Bronchial epithelial cell (primary cell): ENCODE measurements at regions not wholly inside any gene's neighbourhood (a gene's known extent, or its start where the extent isn't known, plus 50 kb on each side); places are given as distances from the start of the nearest gene placed in this dataset.
"Not testable (repeated sequence)": the region's sequence is repeated elsewhere in the genome, so short reads cannot be mapped to it uniquely, and the experiment has no call there.

ENCODE experiments used
- DNase-seq: peaks from one replicate; pipeline ENCODE4 v3.0.0-alpha.2; 2010; ENCODE audit warnings: low read depth
- FAIRE-seq: peaks from 2 replicates; lab custom pipeline; 2011; peaks lifted over from hg19 to GRCh38; lab: Jason Lieb, UNC
- H3K27me3 ChIP-seq: 2 replicates; pipeline ENCODE4 v1.5.1; 2011; ENCODE audit warnings: low read length; ENCODE audit not compliant: control insufficient read depth, insufficient read depth
- H3K36me3 ChIP-seq: 2 replicates; pipeline ENCODE4 v1.5.1; 2011; ENCODE audit warnings: low read length; ENCODE audit not compliant: control insufficient read depth, insufficient read depth
- H3K4me3 ChIP-seq: 2 replicates; pipeline ENCODE4 v1.5.1; 2011; ENCODE audit warnings: mild to moderate bottlenecking, low read depth, low read length, control low read depth

DNA sequence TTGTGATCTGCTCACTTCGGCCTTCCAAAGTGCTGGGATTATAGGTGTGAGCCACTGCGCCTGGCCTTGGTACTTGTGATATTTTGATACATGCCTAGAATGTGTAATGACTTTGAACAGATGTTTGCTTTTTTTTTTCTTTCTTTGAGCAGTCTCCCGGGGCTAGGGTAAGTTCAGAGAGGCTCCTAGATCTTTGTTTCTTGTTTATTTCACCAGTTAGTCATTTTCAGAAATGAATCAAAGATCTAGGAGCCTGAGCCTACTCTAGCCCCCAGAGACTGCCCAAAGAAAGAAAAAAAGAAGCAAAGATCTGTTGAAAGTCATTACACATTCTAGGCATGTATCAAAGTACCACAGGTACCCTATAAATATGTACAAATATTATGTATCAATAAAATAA lies 66.3 kb downstream of the NPIPB11 start:
- not testable (repeated sequence) for H3K36me3 ChIP-seq, FAIRE-seq, H3K27me3 ChIP-seq, H3K4me3 ChIP-seq, DNase-seq

DNA sequence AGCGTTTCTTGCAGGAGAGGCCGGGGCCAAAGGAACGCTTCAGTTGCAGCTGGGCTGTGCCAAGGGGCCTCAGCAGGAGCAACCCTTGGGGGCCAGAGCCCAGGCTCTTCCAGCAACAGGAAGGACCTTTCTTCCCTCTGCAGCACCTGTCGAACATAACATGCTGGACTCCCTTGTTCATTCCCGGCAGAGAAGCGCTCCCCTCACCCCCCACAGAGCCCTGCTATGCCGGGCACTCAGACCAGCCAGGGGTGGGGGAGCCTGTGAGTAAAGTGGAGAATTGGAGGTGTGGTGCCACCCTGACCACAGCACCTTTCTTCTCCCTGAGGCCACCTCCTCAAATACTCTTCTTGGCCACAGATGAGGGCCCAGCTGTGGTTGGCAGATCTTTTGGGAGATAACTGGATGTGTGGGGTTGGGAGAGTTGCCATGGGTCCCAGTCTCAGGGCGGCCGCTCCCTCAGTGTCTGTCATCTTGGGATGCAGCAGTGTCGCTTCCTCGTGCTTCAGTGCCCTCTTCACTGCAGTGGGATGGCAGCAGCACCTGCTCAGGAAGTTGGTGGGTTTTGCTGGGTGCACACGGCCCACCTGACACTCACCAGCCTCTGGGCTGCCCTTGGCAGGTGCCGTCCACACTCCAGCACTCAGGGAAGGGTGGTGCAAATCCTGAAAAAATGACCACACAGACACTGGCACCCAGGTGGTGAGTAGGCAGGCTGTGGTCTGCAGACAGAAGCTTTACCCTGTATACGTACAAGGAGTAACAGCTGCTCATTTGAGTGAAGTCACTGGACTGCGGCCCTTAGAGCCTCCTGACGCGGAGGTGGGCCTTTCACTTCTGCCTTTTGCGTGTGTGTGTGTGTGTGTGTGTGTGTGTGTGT lies 67.5 kb downstream of the NPIPB11 start:
- not testable (repeated sequence) for H3K4me3 ChIP-seq, FAIRE-seq, H3K36me3 ChIP-seq, DNase-seq, H3K27me3 ChIP-seq

DNA sequence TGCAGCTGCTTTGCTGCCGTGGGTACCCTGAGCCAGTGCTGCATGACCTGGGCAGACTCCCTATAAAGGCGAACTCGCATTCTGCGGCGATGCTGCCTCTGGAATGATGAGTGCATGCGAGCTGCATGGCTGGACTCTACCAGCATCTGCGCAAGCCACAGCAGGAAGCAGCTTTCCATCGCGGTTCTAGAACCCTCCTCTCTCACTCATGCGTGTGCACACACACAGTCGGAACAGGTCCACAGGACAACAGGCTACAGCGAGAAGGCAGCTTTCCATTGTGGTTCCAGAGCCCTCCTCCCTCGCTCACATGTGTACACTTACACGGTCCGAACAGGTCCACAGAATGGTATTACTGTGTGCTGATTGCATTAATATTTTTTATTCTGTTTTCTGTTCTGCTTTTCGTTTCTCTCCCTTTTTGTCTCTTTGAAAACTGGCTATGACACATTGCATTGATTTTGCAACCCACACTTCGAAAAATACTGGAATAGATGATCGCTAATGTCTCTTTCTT lies 69.1 kb downstream of the NPIPB11 start:
- H3K4me3 ChIP-seq, H3K27me3 ChIP-seq, H3K36me3 ChIP-seq, FAIRE-seq, DNase-seq: not testable (repeated sequence)

DNA sequence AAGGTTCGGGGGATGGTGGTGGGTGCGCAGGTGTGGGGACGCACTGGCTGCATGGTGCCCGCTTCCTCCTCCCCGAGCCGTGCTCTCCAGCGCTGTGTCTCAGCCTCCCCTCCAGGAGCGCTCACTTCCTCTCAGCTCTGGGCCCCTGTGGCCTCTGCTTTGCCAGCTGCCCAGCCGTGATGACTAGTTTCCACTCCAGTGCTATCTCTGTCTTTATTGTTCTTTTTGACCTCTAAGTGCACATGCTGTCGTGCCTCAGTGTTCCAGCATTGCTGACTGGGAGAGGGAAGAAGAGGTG lies 71.0 kb downstream of the NPIPB11 start:
- not testable (repeated sequence) for H3K36me3 ChIP-seq, FAIRE-seq, DNase-seq, H3K4me3 ChIP-seq, H3K27me3 ChIP-seq

DNA sequence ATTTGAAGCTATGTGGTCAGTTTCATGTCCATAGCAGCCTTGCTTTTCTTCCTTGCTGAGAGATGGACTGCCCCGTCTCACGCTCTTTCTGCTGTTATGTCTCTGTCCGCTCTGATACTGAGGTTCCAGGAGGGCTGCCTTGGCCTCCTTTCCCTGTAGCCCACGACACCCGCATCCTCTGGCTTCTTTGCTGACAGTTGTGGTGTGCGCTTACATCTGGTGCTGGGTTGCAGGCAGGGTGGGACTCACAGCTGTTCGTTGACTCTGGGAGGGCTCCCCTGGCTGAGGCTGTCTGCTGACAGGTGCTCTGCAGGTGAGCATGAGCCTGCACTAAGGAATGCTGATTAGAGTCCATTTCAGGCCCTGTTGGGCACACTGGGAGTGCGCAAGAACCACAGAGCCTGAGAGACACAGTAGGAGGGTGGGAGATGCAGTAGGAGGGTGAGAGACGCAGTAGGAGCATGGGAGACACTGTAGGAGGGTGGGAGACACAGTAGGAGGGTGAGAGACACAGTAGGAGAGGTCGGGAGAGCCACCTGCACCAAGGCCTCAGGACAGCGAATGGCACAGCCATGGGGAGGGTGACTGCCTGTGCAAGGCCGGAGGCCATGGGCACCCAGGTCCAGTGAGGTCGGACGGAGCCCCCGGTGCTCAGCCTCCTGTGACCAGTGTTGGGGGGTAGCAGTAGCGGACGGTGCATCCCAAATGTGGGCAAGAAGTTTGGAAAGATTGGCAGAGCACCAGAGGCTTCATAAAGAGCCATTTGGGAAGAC lies 71.5 kb downstream of the NPIPB11 start:
- not testable (repeated sequence) for FAIRE-seq, DNase-seq, H3K4me3 ChIP-seq, H3K27me3 ChIP-seq, H3K36me3 ChIP-seq

DNA sequence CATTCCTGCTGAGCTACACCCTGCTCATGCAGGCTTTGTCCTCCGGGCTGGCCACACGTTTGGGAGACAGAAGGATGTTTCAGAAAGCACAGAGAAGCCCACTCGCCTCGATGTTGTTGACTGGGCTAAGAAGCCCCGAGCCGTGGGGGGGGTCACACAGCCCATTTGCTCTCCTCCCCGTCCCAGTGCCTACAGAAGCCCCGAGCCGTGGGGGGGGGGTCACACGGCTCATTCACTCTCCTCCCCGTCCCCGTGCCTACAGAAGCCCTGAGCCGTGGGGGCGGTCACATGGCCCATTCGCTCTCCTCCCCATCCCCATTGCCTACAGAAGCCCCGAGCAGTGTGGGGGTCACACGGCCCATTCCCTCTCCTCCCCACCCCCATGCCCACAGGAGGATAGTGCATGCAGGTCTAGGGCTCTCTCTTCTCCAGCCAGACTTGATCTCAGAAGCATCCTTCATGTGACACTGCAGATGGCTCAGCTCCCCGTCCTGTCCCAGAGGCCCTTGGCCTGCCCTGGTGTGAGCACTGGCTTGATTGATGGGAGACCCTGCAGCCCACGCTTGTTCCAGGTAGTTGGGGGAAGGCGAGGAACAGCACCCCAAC lies 72.9 kb downstream of the NPIPB11 start:
- not testable (repeated sequence) for DNase-seq, H3K4me3 ChIP-seq, H3K27me3 ChIP-seq, FAIRE-seq, H3K36me3 ChIP-seq

DNA sequence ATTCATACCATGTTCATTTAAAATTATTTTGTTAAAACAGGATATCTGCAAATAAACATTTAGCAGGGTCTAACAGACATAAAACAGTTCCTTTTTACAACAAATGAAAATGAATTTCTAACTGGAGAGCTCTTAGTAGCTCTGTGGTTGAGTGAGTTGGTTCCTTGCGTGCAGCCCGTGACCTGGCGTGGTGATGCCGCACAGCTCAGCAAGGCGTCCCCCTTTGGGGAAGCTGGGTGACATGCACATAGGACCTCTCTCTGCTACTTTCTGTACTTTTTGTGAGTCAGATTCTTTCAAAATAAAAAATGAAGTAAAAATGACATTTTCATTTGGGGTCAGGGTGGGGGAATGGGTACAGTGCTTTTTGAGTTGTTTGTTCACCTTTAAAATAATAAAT lies 75.9 kb downstream of the NPIPB11 start:
- not testable (repeated sequence) for H3K36me3 ChIP-seq, FAIRE-seq, DNase-seq, H3K4me3 ChIP-seq, H3K27me3 ChIP-seq

DNA sequence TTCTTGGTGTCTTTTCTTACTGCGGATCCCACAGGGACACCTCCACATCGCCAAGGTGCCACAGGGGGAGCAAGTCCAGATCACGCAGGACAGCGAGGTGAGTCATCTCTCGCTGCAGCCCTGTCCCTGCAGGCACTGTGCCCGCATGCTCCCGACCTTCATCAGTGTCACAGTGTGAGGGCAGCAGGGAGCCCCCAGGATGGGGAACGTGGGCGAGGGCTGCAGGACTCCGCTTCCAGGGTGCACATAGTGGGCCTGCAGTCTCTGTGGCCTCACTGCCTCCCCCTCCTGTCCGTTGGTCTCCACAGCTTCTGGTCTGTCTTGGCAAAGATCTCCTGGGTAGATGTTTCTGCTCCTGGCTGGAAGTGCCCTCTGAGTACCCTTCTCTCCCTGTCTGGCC lies 78.0 kb downstream of the NPIPB11 start:
- not testable (repeated sequence) for DNase-seq, H3K4me3 ChIP-seq, H3K36me3 ChIP-seq, H3K27me3 ChIP-seq, FAIRE-seq

DNA sequence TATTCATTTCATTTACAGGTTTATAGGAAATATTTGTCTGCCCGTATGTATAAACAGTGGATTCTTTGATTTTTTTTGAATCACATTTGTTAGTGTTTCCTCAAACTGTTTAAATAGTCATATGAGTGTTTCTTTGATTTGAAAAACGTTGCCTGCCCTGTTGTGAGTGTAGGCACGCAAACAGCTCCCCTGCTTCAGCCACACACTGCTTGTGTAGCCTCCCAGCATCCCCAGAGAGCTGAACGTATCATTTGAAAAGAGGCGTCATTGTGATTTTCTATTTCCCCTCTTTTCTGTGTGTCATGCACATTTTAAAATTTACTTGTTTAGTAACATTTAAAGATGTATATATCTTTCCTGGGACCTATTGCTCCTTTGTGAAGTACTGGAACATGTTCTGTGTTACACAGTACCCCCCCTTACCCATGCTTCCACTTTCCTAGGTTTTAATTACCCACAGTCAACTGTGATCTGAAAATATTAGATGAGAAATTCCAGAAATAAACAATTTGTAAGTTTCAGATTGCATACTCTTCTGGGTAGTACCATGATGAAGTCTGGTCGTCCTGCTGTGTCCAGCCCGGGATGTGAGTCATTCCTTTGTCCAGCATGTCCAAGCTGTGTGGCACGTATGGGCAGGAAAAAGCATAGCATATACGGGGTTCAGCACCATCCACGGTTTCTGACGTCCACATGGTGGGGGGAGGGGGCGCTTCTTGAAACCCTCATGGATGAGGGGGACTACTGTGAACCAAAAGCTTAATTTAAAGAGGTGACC lies 78.7 kb downstream of the NPIPB11 start:
- peak; percentile 37 for DNase-seq
- FAIRE-seq, H3K36me3 ChIP-seq, H3K4me3 ChIP-seq, H3K27me3 ChIP-seq: not testable (repeated sequence)

DNA sequence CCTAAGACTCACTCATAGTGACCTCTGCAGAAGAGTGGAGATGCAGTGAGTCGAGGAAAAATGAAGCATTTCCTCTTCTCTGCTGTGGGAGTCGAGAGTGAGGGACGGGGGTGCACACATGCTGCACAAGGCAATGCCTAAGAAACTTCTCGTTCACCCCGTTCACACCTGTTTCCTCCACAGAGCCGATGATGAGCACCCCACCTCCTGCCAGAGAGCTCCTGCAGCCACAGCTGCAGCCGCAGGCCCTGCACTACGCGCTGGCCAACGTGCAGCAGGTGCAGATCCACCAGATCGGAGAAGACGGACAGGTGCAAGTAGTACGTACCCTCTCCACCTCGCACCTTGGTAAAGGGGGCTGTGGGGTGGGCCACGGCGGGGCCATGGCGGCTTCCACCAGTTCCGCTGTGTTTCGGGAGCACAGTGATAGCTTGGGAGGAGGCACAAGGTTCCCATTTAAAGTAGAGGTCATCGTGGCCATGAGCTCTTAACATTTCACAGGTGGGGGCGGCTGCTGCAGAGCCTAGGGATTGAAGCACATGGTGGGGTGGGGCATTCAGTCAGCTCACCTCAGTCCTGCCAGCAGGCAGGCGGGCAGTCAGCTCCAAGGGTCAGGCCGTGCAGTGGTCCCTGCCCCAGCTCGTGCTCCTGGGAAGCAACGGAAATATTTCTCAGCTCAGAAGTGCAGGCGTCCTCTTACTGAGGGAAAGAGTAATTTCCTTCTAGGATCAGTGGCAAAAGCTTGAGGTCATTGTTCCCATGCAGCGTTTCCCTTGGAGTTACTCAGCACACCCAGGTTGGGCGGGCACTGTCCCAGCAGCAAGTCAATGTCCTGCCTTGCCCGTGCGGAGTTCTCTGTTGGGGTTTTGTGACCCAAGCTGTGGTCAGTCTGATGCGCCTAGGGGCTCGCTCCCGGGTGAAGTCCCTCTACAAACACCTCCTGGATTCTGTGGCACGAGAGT lies 80.1 kb downstream of the NPIPB11 start:
- DNase-seq, H3K4me3 ChIP-seq, FAIRE-seq, H3K36me3 ChIP-seq, H3K27me3 ChIP-seq: not testable (repeated sequence)

DNA sequence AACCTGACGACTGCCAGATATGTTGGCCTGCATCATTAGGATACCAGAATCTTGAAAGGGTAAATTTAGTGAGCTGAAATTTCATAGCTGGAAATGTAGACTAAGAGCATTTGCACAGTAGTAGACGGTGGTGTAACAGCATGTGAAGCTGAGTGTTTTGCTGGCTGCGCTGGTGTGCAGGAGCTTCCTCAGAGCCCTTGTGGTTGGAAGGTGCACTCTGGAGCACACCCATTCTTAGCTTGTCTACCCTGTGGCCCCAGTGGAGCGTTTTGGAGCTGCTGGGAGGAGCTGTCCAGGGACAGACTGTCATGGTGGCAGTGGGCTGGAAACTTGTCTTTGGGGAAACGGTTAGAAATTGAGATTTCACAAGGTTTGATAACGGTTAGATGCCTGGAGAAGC lies 82.8 kb downstream of the NPIPB11 start:
- H3K27me3 ChIP-seq, DNase-seq, FAIRE-seq, H3K36me3 ChIP-seq, H3K4me3 ChIP-seq: not testable (repeated sequence)
